G401 (cell line): ENCODE measurements at regions not wholly inside any gene's neighbourhood (a gene's known extent, or its start where the extent isn't known, plus 50 kb on each side); places are given as distances from the start of the nearest gene placed in this dataset.

Source experiments
- DNase-seq: peaks from one replicate; pipeline ENCODE4 v3.0.0-alpha.2; 2015; ENCODE audit warnings: low spot score
- in situ Hi-C: cut with HindIII; loops from 2 replicates; pipeline ENCODE4 v1.10.0; 2016; ENCODE audit warnings: low sequenced_read_pairs, mixed read lengths

- no peak for DNase-seq
- in situ Hi-C loops = no loop called here
Observed at GRCh38 chr3:35944926-35945710, 305.8 kb downstream of the ARPP21 start.

GRCh38 chr3:35946121-35946853 is 307.0 kb downstream of the ARPP21 start:
- in situ Hi-C loops = no loop called here
- DNase-seq = no peak

GRCh38 chr3:35946854-35947515 is 307.7 kb downstream of the ARPP21 start:
- peak; percentile 92 for DNase-seq
- in situ Hi-C loops = no loop called here

GRCh38 chr3:35950021-35950420 is 310.7 kb downstream of the ARPP21 start:
- in situ Hi-C loops = no loop called here
- DNase-seq = no peak

GRCh38 chr3:35954413-35954812 is 315.1 kb downstream of the ARPP21 start:
- DNase-seq = no peak
- in situ Hi-C loops = no loop called here

- DNase-seq = peak; percentile 77
- in situ Hi-C loops = no loop called here
Observed at GRCh38 chr3:35965908-35966307, 326.6 kb downstream of the ARPP21 start.

GRCh38 chr3:35966629-35967464 is 327.5 kb downstream of the ARPP21 start:
- DNase-seq = no peak
- in situ Hi-C loops = no loop called here

GRCh38 chr3:35968043-35968622 is 328.8 kb downstream of the ARPP21 start:
- in situ Hi-C loops = no loop called here
- DNase-seq = no peak

- DNase-seq = no peak
- in situ Hi-C loops = no loop called here
Observed at GRCh38 chr3:35969406-35969805, 330.1 kb downstream of the ARPP21 start.

GRCh38 chr3:35970793-35971192 is 331.5 kb downstream of the ARPP21 start:
- in situ Hi-C loops = no loop called here

GRCh38 chr3:35971686-35972085 is 332.4 kb downstream of the ARPP21 start:
- no peak for DNase-seq
- in situ Hi-C loops = no loop called here

More at GRCh38 chr3:35970793-35971192, 331.5 kb downstream of the ARPP21 start:
- DNase-seq = no peak

GRCh38 chr3:35974872-35975271 is 335.5 kb downstream of the ARPP21 start:
- no peak for DNase-seq

GRCh38 chr3:35986161-35986560 is 346.8 kb downstream of the ARPP21 start:
- in situ Hi-C loops = no loop called here
- no peak for DNase-seq

More at GRCh38 chr3:35974872-35975271, 335.5 kb downstream of the ARPP21 start:
- in situ Hi-C loops = no loop called here

GRCh38 chr3:35987386-35987785 is 348.1 kb downstream of the ARPP21 start:
- in situ Hi-C loops = no loop called here
- DNase-seq = no peak

- in situ Hi-C loops = no loop called here
- no peak for DNase-seq
Observed at GRCh38 chr3:35992041-35992440, 352.7 kb downstream of the ARPP21 start.

- in situ Hi-C loops = no loop called here
- no peak for DNase-seq
Observed at GRCh38 chr3:36011791-36012190, 368.5 kb upstream of the STAC start.

- in situ Hi-C loops = no loop called here
- DNase-seq = no peak
Observed at GRCh38 chr3:36013425-36013824, 366.9 kb upstream of the STAC start.

GRCh38 chr3:36025232-36025631 is 355.1 kb upstream of the STAC start:
- in situ Hi-C loops = no loop called here

More at GRCh38 chr3:36025232-36025631, 355.1 kb upstream of the STAC start:
- no peak for DNase-seq
